ENCODE measurements at regions not wholly inside any gene's neighbourhood (a gene's known extent, or its start where the extent isn't known, plus 50 kb on each side); places are given as distances from the start of the nearest gene placed in this dataset.

GRCh38 chr4:133592106-133592505 is 443.0 kb downstream of the PCDH10 start:
- no peak for TF ChIP-seq EZH2 (IDR thresholded peaks at IDR 0.05; ENCODE audit: borderline replicate concordance, low read depth, low read length, poor library complexity, severe bottlenecking)
- no peak for TF ChIP-seq CTCF (conservative IDR thresholded peaks at IDR 0.05; ENCODE audit: low read depth, low read length)
